ENCODE measurements at regions not wholly inside any gene's neighbourhood (a gene's known extent, or its start where the extent isn't known, plus 50 kb on each side); places are given as distances from the start of the nearest gene placed in this dataset.

DNA sequence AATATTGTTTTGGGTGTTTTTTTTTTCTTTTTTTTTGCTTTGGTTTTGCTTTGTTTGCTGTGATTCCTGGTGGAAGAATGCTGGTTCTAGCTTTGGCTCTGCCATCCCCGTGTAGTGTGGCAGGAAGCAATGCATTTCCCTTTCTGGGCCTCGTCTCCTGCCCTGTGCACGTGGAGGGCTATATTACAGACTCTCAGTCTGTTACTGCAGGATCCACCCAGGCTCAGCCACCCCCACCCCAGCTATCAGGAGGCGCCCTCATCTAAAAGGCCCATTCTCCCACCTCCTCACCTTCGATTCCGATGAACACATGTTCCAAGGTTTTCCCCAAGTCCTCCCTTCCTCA is 152.3 kb downstream of the TFCP2L1 start:
- TF ChIP-seq, protein P1, sequence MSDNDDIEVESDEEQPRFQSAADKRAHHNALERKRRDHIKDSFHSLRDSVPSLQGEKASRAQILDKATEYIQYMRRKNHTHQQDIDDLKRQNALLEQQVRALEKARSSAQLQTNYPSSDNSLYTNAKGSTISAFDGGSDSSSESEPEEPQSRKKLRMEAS (IDR thresholded peaks at IDR 0.05), result no peak
- TF ChIP-seq TAF1 (IDR thresholded peaks at IDR 0.05; ENCODE audit: low read depth) (no peak), CEBPB (IDR thresholded peaks at IDR 0.05) (no peak), EP300 (IDR thresholded peaks at IDR 0.05; ENCODE audit: borderline replicate concordance) (no peak), EGR1 (IDR thresholded peaks at IDR 0.05) (no peak), CREB1 (IDR thresholded peaks at IDR 0.05; ENCODE audit: low read depth) (no peak), TCF12 (IDR thresholded peaks at IDR 0.05; ENCODE audit: low read depth) (no peak), USF1 (IDR thresholded peaks at IDR 0.05) (no peak), FOXM1 (IDR thresholded peaks at IDR 0.05; ENCODE audit: borderline replicate concordance, low read depth) (no peak), RAD21 (IDR thresholded peaks at IDR 0.05; ENCODE audit: low read depth) (no peak), YY1 (IDR thresholded peaks at IDR 0.05; ENCODE audit: low read depth) (no peak)
- TF ChIP-seq, protein P2, sequence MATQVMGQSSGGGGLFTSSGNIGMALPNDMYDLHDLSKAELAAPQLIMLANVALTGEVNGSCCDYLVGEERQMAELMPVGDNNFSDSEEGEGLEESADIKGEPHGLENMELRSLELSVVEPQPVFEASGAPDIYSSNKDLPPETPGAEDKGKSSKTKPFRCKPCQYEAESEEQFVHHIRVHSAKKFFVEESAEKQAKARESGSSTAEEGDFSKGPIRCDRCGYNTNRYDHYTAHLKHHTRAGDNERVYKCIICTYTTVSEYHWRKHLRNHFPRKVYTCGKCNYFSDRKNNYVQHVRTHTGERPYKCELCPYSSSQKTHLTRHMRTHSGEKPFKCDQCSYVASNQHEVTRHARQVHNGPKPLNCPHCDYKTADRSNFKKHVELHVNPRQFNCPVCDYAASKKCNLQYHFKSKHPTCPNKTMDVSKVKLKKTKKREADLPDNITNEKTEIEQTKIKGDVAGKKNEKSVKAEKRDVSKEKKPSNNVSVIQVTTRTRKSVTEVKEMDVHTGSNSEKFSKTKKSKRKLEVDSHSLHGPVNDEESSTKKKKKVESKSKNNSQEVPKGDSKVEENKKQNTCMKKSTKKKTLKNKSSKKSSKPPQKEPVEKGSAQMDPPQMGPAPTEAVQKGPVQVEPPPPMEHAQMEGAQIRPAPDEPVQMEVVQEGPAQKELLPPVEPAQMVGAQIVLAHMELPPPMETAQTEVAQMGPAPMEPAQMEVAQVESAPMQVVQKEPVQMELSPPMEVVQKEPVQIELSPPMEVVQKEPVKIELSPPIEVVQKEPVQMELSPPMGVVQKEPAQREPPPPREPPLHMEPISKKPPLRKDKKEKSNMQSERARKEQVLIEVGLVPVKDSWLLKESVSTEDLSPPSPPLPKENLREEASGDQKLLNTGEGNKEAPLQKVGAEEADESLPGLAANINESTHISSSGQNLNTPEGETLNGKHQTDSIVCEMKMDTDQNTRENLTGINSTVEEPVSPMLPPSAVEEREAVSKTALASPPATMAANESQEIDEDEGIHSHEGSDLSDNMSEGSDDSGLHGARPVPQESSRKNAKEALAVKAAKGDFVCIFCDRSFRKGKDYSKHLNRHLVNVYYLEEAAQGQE (IDR thresholded peaks at IDR 0.05; ENCODE audit: low read depth), result no peak
